Activated CD4-positive, alpha-beta T cell treated with anti-CD3 and anti-CD28 coated beads, Interleukin-2, amount 50 U/mL, for 16 hours (primary cell): ENCODE measurements at regions not wholly inside any gene's neighbourhood (a gene's known extent, or its start where the extent isn't known, plus 50 kb on each side); places are given as distances from the start of the nearest gene placed in this dataset.
A peak's percentile ranks its signal among the peaks of the same experiment; 100 is the strongest.
"Not testable (repeated sequence)": the region's sequence is repeated elsewhere in the genome, so short reads cannot be mapped to it uniquely, and the experiment has no call there.

Experiments used
- DNase-seq: peaks from one replicate; pipeline ENCODE4 v3.0.0-alpha.2; 2020

DNA sequence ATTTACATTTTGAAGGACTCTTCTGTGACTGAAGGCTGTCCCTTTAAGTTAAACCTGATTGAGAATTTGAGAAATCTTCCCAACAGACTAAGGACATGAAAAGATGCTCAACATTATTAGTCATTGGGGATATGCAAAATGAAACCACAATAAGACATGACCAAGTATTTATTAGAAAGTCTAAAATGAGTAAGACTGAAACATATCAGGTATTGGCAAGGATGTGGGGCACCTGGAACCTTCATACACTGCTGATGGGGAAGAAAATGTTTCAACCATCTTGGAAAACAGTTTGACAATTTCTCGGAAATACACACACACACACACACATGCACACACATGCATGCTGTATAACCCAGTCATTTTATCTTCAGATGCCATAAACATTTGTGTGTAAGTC, 132.1 kb upstream of the CDK6 start:
- peak; percentile 27 for DNase-seq

DNA sequence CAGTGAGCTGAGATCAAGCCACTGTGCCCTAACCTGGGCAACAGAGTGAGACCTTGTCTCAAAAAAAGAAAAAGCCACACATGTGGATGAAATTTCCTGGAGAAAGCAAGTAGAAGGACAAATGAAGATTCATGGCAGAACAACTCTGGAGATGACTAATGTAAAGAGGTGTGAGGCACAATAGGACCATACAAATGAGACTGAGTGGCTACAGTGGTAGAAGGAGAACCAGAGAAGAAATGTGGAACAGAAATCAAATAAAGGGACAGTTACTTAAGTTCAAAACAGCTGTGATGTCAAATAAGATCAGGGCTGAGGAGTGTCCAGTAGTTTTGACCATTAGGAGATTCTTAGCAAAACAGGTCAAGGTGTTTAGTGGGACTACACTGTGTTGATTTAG, 130.9 kb upstream of the CDK6 start:
- no peak for DNase-seq

DNA sequence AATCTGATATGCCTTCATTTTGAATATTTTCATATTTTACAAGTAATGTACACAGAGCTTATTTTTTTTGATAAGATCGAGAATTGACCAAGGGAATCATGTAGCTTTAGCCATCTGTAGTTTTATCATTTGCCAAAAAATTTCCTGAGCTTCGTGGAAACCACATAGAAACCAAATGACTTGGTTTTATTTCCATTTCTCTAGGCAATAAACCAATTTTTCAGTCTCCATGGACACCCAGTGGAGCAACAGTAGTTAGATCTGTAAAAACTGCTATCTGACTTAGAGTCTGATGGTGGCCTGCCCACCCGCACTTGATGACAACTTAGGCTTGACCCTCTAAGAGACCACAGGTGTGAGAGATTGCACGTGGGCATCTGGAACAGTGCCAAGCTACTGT, 127.8 kb upstream of the CDK6 start:
- DNase-seq = no peak

DNA sequence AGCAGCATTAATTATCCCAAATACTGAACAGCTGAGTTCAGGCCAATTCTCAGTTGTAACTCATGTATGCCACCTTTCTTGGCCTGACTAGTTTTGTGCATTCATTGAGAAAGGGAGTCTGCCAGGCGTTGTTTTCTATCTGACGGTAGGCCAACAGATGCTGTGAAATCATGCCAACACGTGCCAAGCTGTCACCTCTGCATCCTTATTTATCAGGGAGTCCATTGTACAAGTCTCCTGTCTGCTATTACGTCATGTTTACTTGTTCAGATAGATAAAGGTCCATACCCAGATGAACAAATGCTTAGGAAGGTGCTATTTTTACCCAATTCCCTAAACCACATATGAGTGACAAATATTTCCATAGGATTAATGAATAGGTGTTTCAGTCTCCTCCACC, 127.2 kb upstream of the CDK6 start:
- no peak for DNase-seq

DNA sequence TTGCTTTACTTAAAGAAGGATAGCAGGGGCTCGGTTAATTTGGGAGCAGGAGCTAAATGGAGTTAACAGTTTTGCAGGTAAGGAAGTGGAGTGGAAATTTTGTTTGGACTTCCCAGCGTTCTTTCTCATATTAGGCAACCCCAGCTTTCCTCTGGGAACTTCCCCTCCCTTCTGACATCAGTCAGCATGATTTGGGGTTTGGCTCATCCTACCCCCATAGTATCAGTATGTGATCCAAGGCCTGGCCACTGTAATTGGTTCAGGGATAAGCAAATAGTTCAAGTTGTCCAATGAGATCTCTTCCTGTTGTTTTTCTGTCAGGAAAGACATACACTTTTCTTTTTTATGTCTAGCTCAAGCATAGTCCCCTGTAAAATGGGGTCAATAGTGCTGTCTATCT, 125.6 kb upstream of the CDK6 start:
- DNase-seq = no peak

DNA sequence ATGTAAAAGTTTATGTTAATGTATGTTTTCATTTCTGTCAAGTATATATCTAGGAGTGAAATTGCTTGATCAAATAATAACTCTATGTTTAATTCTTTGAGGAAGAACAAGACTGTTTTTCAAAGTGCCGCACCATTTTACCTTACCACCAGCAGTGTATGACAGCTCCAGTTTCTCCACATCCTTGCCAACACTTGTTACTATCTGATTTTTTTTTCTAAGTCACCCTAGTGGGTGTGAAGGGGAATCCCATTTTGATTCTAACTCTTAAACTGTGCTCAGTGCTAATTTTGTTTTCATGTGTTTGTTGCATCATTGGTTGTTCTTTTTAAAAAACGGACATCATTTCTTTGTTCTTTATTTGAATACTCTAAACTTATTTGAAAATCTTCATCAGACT, 120.2 kb upstream of the CDK6 start:
- DNase-seq = no peak

DNA sequence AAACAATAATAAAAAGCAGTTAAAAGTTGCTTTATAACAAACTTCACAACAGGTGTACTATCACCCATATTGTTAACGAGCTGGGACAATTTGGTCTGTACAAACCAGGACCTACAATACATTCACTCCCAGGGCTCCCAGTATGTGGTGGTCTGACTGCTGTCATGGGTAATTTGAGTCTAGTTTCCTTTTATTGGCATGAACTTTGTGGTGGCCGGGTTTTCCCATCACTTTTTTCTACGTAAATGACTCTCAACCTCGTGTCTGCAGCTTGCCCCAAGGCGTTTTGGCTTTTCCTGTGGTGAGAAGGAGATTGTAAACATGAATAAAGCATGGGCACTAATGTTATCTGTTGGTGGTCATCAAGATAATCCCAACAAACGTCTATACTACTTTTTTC, 118.7 kb upstream of the CDK6 start:
- peak; percentile 50 for DNase-seq

DNA sequence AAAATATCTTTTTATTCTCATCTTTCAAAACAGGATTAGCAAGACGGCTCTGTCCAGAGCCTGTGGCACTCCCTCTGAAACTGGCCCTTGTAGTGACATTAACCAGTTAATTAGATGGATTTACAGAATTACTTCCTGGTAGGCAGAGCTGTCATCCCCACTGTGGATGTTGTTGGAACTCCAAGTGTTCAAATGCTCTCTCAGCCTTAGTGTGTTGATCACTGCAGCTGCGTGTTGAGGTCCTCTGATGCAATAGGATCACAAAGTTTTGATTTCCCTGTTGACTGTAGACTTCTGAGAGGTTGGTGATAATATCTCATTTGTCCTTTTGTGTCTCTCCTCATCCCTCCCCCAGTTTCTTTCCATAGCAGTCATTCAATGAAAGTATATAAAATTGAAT, 117.3 kb upstream of the CDK6 start:
- peak; percentile 25 for DNase-seq

DNA sequence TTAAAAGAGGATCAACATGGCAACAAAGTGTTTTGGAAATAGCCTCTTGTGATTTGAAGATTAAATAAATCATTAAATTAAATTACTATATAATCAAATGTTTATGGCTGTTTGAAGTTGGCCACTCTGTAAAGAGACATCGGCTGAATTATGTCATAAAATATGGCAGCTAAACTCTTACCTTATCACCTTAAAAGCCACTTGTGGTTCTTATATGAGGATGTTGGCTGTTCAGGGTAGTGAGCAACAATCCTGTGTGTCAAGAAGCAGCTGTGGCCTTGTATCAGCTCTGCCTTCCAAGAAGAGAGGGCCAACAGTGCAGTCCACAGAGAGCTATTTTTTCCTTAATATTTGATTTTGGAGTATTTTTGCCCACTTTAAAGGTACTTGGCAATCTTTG, 113.4 kb upstream of the CDK6 start:
- DNase-seq = no peak

DNA sequence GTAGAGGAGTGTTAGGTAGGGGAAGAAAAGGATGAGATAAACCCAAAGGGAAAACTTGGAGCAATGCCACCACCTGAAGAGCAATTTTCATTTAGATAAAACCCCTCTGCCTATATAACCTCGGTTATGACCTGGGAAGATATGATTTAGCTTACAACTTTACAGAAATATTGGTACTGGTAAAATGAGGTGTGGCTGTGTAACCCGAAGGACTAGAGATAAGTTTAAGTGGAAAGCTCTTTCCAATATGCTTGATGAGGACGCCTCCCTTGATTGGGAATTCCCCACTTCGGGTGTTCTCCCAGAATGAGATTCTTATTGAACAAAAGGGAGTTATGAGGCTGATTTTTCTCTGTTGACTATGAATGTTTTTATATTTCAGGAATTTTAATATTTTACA, 109.5 kb upstream of the CDK6 start:
- DNase-seq = no peak

DNA sequence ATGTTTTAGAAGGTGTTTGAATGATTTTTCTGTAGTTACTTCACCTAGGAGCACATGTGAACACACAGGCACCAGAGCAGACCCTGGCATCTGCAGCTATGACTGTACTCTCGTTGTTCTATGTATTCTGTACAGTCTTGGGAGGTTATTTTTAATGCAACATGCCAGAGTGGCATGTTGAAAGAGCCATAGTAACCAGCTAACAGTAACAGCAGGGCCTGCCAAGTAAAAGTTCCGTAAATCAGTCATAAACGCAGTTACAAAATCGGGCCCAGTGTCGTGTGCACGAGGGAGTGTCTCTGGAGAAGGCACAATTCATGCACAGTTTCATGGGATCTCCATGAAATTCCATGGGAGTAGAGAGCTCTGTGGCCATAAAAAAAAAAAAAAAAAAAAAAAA, 108.3 kb upstream of the CDK6 start:
- DNase-seq = no peak

DNA sequence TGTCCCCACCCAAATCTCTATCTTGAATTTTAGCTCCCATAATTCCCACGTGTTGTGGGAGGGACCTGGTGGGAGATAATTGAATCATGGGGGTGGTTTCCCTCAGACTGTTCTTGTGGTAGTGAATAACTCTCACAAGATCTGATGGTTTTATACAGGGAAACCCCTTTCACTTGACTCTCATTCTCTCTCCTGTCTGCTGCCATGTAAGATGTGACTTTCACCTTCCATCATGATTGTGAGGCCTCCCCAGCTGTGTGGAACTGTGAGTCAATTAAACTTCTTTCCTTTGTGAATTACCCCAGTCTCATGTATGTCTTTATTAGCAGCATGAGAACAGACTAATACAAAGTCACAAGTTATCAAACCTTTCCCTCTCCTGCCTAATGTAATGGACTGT, 106.3 kb upstream of the CDK6 start:
- not testable (repeated sequence) for DNase-seq

DNA sequence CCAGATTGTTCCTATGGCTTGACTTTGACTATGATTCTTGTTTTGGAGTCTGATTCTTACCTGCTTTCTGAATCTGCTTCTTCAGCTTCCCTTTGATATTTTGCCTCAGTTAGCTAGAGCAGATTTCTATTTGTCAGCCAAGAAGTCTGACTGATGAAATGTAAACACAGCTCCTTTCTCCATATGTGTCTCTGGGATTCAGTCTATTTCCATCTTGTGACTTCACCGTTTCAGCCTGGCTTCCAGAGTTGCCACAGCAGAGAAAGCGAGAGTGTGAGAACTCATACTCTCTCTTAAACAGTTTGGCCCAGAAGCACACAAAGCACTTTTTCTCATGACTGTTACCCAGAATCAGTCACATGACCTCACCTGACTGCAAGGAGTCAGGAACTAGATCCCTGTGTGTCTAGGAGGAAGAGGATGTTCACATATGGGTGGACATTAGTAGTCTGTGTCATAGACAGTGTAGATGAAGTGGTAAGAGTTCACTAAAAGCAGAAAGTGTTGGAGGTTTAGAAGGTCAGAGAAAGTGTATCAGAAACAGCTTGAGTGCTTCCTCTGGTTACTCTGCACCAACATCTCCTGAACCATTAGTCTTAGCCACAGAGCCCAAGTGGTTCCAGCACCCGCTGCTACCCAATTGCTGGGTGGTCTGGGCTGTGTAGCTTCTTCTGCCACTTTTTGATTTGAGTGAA, 103.4 kb upstream of the CDK6 start:
- DNase-seq = no peak

DNA sequence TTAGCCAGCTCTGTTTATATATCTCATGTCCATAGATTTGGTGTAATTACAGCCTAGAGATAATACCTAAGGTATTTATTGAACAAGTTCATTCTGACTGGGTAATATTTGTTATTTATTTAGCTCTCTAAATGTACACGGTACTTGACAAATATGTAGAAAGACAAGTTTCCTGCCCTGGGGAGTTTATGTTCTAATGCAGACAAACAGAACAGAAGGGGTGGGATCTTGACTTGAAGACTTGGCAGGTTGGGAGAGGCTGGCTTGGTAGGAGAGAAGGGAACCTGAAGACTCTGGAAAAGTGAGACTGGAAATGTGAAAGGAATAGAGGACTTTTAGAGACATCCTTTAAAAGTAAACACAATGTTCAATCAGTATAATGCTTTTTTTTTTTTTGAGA, 97.7 kb upstream of the CDK6 start:
- no peak for DNase-seq

DNA sequence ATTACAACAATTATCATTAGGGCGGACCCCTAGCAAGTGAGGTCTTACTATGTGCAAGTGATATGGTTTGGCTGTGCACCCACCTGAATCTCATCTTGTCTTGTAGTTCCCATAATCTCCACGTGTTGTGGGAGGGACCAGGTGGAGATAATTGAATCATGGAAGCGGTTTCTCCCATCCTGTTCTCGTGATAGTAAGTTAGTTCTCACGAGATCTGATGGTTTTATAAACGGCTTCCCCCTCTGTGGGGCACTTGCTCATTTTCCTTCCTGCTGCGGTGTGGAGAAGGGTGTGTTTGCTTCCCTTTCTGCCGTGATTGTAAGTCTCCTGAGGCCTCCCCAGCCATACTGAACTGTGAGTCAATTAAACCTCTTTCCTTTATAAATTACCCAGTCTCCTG, 96.1 kb upstream of the CDK6 start:
- no peak for DNase-seq

DNA sequence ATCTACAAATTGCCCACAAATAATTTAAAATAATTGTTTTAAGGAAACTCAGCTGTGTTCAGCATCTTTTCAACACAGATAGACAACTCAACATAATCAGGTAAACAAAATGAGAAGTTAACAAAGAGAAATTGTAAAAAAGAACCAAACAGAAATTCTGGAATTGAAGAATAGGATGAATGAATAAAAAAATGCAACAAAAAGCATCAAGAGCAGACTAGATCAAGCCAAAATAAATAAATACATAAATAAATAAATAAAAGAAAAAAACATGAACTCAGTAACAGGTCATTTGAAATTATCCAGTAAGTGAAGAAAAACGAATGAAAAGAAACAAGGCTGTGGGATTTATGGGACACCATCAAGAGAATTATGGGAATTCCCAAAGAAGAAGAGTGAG, 94.0 kb upstream of the CDK6 start:
- no peak for DNase-seq

DNA sequence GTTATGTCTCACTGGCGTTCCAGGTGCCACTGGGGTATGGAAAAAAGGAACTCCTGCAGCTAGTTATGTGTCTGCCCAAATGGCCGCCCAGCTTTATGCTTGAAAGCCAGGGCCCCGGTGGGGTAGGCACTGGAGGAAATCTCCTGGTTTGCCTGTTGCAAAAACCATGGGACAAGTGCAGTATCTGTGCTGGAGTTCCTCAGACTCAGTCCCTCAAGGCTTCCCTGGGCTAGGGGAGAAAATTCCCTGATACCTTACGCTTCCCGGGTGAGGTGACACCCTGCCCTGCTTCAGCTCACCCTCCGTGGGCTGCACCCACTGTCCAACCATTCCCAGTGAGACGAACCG, 90.3 kb upstream of the CDK6 start:
- no peak for DNase-seq

DNA sequence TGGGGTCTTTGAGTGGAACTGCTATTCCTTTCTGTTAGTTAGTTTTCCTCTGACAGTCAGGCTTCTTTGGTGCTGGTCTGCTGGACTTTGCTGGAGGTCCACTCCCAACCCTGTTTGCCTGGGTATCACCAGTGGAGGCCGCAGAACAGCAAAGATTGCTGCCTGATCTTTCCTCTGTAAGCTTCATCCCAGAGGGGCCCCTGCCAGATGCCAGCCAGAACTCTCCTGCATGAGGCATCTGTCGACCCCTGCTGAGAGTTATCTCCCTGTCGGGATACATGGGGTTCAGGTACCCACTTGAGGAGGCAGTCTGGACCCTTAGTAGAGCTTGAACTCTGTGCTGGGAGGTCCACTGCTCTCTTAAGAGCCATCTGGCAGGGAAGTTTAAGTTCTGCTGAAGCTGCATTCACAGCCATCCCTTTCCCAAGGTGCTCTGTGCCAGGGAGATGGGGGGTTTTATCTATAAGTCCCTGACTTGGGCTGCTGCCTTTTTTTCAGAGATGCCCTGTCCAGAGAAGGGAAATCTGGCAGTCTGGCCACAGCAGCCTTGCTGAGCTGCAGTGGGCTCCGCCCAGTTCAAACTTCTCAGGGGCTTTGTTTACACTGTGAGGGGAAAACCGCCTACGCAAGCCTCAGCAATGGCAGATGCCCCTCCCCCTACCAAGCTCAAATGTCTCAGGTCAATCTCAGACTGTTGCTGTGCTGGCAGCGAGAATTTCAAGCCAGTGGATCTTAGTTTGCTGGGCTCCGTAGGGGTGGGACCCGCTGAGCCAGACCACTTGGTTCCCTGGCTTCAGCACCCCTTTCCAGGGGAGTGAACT, 89.7 kb upstream of the CDK6 start:
- no peak for DNase-seq

DNA sequence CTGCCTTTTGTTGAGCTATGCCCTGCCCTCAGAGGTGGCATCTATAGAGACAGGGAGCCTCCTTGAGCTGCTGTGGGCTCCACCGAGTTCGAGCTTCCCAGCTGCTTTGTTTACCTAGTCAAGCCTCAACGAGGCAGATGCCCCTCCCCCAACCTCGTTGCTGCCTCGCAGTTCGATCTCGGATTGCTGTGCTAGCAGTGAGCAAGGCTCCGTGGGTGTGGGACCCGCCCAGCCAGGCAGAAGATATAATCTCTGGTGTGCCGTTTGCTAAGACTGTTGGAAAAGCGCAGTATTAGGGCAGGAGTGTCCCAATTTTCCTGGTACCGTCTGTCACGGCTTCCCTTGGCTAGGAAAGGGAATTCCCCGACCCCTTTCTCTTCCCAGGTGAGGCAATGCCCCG, 88.4 kb upstream of the CDK6 start:
- DNase-seq = no peak

DNA sequence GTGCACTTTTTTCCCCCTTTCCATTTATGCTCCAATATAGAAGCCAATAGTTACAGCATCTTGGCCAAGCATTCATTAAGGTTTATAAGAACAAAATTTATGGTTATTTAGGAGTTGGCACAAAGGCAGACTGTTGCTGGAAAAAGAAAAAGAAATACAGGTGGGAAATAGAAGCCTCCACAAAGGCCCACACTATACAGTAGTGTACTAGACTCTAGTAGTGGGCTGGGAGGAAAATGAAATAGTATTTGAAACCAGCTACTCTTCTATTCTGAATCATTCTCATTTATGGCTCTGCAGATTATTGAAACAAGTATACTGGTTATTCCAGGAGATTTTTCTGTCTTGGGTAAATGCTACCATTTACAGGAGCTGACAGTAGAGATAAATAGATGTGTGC, 80.9 kb upstream of the CDK6 start:
- DNase-seq = no peak

DNA sequence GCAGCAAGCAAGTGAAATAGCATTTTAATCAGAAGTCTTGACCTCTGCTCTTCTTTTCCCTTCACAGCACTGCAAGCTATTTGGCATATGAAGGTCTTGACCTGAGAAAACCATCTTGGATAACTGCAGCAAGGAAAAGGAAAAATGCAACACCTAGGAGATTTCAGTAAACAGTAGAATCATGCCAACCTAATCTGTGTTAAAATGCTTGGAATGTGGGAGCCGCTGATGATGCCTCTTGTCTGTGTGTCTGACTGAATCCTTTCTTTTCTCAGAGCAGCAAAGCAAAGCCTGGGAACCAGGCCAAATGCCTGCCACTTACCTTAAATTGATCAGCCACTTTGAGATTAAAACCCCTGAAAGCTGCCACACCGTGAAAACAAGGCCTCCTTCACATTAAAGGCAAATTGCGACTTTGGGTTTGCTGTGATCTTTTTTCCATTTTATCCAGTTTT, 80.4 kb upstream of the CDK6 start:
- DNase-seq = no peak

DNA sequence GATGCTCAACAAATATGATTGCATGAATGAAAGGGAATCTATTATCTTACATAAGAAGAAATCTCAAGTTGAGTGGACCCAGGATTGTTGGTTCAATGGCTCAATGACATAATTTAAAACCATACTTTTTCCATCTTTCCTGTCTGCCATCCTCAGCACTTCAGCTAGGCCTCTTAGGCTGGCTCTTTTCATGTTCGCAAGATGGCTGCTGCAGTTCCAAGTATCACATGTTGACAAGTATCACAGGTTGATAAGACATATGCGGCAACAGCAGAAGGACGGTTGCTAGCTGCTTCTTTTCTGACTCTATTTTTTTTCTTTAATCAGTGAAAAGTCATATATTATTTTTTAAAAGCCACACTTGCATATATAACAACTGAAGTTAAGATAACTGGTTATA, 79.0 kb upstream of the CDK6 start:
- DNase-seq = no peak

DNA sequence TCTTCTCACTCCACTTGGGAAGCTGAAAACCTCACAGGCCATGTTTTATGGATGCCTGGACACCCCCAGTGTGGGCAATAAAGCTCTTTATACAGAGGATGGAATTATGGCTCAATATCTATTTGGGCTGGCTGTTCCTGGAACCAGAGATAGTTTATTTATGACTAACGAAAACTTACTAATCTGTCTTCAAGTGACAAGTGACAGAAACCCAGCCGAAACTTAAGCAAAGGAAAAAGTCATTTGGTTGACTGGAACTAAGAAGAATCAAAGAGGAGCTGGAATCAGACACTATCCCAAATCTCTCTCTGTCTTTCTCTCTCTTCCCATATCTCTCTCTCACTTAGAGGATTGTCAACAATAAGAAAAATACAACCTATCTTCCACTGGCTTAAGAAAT, 78.3 kb upstream of the CDK6 start:
- DNase-seq = no peak

DNA sequence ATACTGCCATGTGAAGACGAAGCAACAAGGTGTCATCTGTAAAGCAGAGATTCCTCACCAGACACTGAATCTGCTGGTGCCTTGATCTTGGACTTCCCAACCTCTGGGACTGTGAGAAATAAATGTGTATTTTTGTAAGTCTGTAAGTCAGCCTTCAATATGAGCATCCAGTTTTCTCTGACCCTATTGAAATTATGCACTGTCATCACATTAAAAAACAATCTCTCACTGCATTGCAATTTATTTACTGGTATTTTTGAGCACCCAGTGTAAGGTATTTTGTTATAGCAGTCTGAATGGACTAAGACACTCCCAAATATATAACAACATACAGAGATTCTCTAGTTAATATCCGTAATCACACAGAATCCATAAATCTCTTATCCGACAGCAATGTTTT, 77.5 kb upstream of the CDK6 start:
- DNase-seq = no peak

DNA sequence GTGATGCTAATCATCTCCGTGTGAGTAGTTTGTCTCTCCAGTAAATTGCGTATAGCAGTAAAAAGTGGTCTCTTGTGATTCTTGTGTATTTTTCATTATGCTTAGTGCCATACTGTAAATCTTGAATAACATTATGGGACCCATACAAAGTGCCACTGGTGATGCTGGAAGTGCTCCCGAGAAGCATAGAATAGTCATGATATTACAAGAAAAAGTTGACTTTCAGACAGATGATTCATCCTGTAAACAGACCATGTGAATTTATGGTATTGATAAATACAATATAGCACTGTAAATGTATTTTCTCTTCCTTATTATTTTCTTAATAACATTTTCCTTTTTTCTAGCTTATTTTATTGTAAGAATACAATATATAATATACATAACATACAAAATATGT, 74.6 kb upstream of the CDK6 start:
- no peak for DNase-seq
